Ramos (cell line): ENCODE measurements at regions not wholly inside any gene's neighbourhood (a gene's known extent, or its start where the extent isn't known, plus 50 kb on each side); places are given as distances from the start of the nearest gene placed in this dataset.
"Not testable (repeated sequence)": the region's sequence is repeated elsewhere in the genome, so short reads cannot be mapped to it uniquely, and the experiment has no call there.

Experiments used
- in situ Hi-C: fragments of 300-500 bp; cut with MboI; formaldehyde crosslinking; loops from one replicate; pipeline ENCODE4 v1.14.3; 2022; ENCODE audit warnings: low sequenced_read_pairs; ENCODE audit not compliant: unreplicated experiment

DNA sequence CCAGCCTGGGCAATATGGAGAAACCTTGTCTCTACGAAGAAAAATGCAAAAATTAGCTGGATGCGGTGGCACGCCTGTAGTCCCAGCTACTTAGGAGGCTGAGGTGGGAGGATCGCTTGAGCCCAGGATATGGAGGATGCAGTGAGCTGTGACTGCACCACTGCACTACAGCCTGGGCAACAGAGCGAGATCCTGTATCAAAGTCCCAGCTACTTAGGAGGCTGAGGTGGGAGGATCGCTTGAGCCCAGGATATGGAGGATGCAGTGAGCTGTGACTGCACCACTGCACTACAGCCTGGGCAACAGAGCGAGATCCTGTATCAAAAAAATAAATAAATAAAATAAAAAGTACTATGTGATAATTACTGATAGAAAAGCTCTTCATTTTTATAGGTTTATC is 118.2 kb upstream of the HS3ST2 start:
- in situ Hi-C loops = loop anchor here (5.0 to 10.0 kb wide), 2 partner anchors 1113 to 1361 kb away; no protein-coding TSS in a partner anchor

GRCh38 chr16:22699356-22699755 is 114.6 kb upstream of the HS3ST2 start:
- in situ Hi-C loops = loop anchor here (5.0 to 10.0 kb wide), 2 partner anchors 1117 to 1365 kb away; no protein-coding TSS in a partner anchor

GRCh38 chr16:22705799-22706198 is 108.2 kb upstream of the HS3ST2 start:
- in situ Hi-C loops = no loop called here

DNA sequence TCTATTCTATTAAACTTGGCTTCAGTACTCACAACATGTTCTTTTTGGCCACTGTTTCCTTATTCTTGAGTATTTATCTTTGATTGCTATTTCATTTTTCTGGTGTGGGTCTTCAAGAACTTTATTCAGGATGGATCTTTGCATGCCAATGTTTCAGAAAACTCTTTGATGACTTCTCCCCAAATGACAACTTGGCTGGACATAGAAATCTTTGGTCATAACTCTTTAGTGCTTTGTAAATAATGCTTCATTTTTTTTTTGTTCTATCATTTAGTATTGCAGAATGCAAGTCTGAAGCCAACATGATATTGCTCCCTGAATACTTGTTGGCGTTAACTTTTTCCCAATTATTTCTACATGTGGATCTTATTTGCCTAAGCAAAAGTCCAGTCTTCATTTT is 103.6 kb upstream of the HS3ST2 start:
- in situ Hi-C loops = no loop called here

- in situ Hi-C loops = no loop called here
These were observed 102.1 kb upstream of the HS3ST2 start for GRCh38 chr16:22711847-22712246.

DNA sequence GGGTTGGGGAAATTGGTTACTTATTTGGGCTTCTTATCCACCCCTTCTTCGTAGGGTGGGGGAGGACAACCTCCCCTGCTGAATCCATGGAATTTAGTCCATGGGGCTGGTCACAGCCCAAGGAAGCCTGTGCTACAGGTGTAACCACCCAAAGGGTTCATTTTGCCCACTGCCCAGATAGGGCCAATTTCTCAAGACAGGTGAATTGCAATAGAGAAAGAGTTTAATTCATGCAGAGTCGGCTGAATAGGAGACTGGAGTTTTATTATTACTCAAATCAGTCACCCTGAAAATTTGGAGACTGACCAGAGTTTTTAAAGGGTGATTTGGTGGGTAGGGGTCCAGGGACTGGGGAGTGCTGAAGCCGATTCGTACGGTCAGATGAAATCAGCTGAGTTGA is 101.5 kb upstream of the HS3ST2 start:
- in situ Hi-C loops = no loop called here

- in situ Hi-C loops = not testable (repeated sequence)
These were observed 95.4 kb upstream of the HS3ST2 start for GRCh38 chr16:22718598-22718997.

GRCh38 chr16:22719945-22720344 is 94.0 kb upstream of the HS3ST2 start:
- in situ Hi-C loops = no loop called here

GRCh38 chr16:22721511-22722100 is 92.4 kb upstream of the HS3ST2 start:
- in situ Hi-C loops = no loop called here

DNA sequence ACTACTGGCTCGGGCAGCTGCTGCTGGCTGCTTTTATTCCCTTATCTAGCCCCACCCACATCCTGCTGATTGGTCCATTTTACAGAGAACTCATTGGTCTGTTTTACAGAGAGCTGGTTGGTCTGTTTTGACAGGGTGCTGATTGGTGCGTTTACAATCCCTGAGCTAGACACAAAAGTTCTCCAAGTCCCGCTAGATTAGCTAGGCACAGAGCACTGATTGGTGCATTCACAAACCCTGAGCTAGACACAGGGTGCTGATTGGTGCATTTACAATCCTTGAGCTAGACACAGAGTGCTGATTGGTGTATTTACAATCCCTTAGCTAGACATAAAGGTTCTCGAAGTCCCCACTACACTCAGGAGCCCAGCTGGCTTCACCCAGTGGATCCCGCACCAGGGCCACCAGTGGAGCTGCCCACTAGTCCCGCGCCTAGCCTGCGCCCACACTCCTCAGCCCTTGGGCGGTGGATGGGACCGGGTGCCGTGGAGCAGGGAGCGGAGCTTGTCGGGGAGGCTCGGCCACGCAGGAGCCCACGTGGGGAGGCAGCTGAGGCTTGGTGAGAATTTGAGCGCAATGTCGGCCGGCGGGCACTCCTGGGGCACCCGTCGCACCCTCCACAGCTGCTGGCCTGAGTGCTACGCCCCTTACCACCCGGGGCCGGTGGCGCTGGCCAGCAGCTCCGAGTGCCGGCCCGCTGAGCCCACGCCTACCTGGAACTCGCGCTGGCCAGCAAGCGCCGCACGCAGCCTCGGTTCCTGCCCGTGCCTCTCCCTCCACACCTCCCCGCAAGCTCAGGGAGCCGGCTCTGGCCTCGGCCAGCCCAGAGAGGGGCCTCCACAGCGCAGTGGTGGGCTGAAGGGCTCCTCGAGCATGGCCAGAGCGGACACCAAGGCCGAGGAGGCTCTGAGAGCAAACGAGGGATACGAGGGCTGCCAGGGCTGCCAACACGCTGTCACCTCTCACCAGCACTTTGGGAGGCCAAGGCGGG is 91.1 kb upstream of the HS3ST2 start:
- in situ Hi-C loops = not testable (repeated sequence)

- in situ Hi-C loops = no loop called here
These were observed 87.1 kb upstream of the HS3ST2 start for GRCh38 chr16:22726868-22727267.

DNA sequence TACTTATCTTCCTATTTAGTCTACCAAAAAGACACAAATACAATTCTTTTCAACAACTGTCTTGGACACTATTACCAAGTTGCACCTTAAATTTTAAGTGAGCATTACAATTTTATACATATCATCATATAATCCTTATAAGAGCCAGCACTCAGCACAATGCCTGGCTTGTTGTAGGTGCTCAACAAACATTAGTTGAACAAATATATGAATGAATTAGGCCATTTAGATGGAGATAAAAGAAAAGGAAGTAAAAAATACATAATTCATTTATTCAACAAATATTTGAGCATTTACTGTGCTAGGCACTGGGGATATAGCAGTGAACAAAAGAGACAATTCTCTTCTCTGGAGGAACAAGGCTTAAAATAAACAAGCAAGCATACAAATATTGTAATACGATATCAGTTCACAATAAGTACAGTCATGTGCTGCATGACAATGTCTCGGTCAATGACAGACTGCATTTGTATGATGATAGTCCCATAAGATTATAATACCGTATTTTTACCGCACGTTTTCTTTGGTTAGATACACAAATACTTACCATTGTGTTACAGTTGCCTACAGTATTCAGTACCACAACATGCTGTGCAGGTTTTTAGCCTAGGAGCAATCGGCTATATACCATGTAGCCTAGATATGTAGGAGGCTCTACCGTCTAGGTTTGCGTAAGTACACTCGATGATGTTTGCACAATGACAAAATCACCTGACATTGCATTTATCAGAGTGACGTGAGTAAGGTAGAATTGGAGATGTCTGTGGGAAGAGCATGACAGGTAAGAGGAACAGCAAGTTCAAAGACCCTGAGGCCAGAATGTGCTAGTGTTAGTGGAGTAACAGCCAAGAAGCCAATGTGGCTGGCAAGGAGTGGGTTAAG is 86.4 kb upstream of the HS3ST2 start:
- in situ Hi-C loops = no loop called here

- in situ Hi-C loops = no loop called here
These were observed 85.7 kb upstream of the HS3ST2 start for GRCh38 chr16:22728167-22728836.

DNA sequence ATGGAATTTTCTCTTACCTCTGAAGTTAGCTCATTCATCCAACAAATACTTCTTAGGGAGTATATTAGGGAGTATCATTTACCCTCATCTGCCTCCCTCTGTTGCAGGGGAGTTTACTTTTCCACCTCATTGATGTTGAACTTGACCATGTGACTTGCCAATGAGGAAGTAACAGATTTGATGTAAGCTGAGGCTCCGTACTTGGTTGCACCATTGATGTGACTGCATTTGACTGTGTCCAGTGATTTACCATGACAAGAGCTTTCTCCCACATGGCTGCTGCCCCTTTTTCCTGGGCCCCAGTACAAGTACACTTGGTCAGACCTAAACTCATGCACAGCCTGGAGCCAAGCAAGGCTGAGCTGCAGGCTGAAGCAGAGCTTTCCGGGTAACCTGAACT is 81.6 kb upstream of the HS3ST2 start:
- in situ Hi-C loops = no loop called here

GRCh38 chr16:22732959-22733358 is 81.0 kb upstream of the HS3ST2 start:
- in situ Hi-C loops = no loop called here

GRCh38 chr16:22734368-22734767 is 79.6 kb upstream of the HS3ST2 start:
- in situ Hi-C loops = no loop called here

DNA sequence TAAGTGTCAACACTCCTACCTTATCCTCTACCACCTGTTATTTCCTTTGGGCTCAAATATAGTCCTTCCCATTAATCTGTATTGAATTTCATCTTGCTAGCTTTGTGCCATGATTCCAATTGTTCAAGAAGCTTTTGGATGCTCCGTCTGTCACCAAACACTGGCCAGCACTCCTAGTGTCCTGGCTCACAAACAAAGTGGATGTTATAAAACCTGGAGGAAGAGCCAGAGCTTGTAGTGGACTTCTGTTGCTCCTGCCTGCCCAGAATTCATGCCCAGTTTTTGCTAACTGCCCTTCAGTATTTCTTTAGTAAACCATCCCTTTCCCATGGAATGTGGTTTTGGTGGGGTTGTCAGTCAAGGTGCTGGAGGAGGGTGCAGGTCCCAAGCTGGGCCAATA is 77.2 kb upstream of the HS3ST2 start:
- in situ Hi-C loops = no loop called here

DNA sequence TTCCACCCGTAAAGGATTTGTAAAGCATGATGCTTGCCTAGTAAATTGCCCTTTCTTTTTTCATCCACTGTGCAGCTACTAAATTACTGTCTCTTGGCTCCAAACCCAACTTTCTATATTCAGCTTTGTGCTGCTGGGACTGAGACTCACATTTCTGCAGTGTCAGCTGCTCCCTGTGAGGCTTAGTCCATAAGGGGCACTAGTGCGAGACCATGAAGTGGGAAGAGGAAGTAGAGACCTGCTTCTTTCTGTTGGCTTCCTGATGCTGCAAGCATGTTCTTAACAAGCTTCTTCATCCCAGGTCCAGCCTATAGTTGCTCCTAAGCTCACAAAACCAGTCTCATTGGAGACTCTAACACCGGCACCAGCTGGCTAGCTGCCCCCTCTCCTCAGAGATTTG is 74.9 kb upstream of the HS3ST2 start:
- in situ Hi-C loops = no loop called here

- in situ Hi-C loops = no loop called here
These were observed 70.6 kb upstream of the HS3ST2 start for GRCh38 chr16:22743401-22743800.

DNA sequence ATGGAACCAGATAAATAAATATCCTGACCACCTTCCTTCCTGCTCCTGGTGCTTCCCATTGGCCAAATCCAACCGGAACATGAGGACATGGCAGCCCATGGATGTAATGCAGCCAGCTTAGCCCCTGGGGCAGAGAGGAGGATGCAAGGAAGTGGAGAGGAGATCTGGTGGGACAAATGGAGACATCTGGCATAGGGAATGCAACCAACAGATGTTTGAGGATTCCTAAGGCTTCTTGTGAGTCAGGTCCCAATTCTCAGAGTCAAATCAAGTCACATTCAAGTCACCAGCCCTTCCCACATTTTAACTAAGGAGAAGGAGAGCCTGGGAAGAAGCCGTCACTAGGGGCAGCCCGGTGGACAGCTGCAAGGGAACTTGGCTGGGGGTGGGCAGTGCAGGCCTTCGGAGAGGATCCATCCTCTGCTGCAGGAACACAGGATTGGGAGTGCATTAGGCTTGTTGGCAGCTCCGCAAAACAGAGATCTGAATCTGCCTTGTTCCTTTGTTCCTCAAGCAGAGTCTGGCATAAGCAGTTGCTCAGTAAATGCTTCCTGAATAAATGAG is 62.8 kb upstream of the HS3ST2 start:
- in situ Hi-C loops = no loop called here
